GM19351 (cell line): ENCODE measurements at regions not wholly inside any gene's neighbourhood (a gene's known extent, or its start where the extent isn't known, plus 50 kb on each side); places are given as distances from the start of the nearest gene placed in this dataset.
A peak's percentile ranks its signal among the peaks of the same experiment; 100 is the strongest.
"Not testable (repeated sequence)": the region's sequence is repeated elsewhere in the genome, so short reads cannot be mapped to it uniquely, and the experiment has no call there.

ENCODE experiments used
- ATAC-seq: cut with Tn5 transposase; IDR thresholded peaks from one replicate; pipeline ENCODE4 v1.9.1; 2021; ENCODE audit warnings: mild to moderate bottlenecking, moderate library complexity; ENCODE audit not compliant: unreplicated experiment

- ATAC-seq: no peak
These were observed 157.5 kb upstream of the PDE1C start for GRCh38 chr7:32227746-32228145.

- no peak for ATAC-seq
These were observed 154.1 kb upstream of the PDE1C start for GRCh38 chr7:32224276-32224675.

- ATAC-seq: no peak
These were observed 153.5 kb upstream of the PDE1C start for GRCh38 chr7:32223721-32224120.

- ATAC-seq: no peak
These were observed 153.0 kb upstream of the PDE1C start for GRCh38 chr7:32223071-32223650.

GRCh38 chr7:32222251-32222900 is 152.2 kb upstream of the PDE1C start:
- no peak for ATAC-seq

- no peak for ATAC-seq
These were observed 151.5 kb upstream of the PDE1C start for GRCh38 chr7:32221736-32222135.

- no peak for ATAC-seq
These were observed 150.8 kb upstream of the PDE1C start for GRCh38 chr7:32221056-32221455.

- not testable (repeated sequence) for ATAC-seq
These were observed 149.6 kb upstream of the PDE1C start for GRCh38 chr7:32219831-32220230.

- ATAC-seq: no peak
These were observed 149.2 kb upstream of the PDE1C start for GRCh38 chr7:32219416-32219815.

- ATAC-seq: no peak
These were observed 148.6 kb upstream of the PDE1C start for GRCh38 chr7:32218741-32219288.

GRCh38 chr7:32218154-32218467 is 147.9 kb upstream of the PDE1C start:
- no peak for ATAC-seq

- no peak for ATAC-seq
These were observed 147.3 kb upstream of the PDE1C start for GRCh38 chr7:32217341-32218153.

- no peak for ATAC-seq
These were observed 146.6 kb upstream of the PDE1C start for GRCh38 chr7:32216759-32217158.

- no peak for ATAC-seq
These were observed 145.5 kb upstream of the PDE1C start for GRCh38 chr7:32215697-32216096.

- no peak for ATAC-seq
These were observed 144.7 kb upstream of the PDE1C start for GRCh38 chr7:32214913-32215312.

GRCh38 chr7:32212321-32212720 is 142.1 kb upstream of the PDE1C start:
- ATAC-seq: no peak

- no peak for ATAC-seq
These were observed 136.8 kb upstream of the PDE1C start for GRCh38 chr7:32206987-32207386.

- ATAC-seq: no peak
These were observed 136.3 kb upstream of the PDE1C start for GRCh38 chr7:32206488-32206887.

- ATAC-seq: not testable (repeated sequence)
These were observed 135.2 kb upstream of the PDE1C start for GRCh38 chr7:32205298-32205824.

- ATAC-seq: peak; percentile 90
These were observed 134.3 kb upstream of the PDE1C start for GRCh38 chr7:32204361-32205018.

GRCh38 chr7:32200646-32201045 is 130.4 kb upstream of the PDE1C start:
- no peak for ATAC-seq
